ENCODE measurements at regions not wholly inside any gene's neighbourhood (a gene's known extent, or its start where the extent isn't known, plus 50 kb on each side); places are given as distances from the start of the nearest gene placed in this dataset.

DNA sequence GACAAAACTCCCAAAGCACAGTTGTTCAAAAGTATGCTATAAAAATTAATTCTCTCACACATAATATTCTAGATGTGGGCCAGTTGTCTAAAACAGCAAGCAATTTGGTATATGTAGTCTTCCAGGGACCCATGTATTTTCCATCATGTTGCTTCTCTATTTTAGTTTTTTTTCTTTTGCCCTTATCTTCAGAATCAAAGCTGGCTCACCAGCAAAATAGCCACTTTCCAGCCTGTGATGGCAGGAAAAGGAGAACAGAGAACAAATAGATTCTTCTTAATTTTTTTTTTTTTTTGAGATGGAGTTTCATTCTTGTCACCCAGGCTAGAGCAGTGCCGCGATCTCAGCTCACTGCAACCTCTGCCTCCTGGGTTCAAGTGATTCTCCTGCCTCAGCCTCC, 680.8 kb upstream of the TENM3 start:
- ChIA-PET RAD21 (ENCODE audit: unreplicated experiment) (no interaction called here), SMC1A (ENCODE audit: uncharacterized antibody, unreplicated experiment) (no interaction called here), POLR2A (no interaction called here), CTCF (no interaction called here)
- no peak for DNase-seq (ENCODE audit: low read depth, low spot score)
- Histone ChIP-seq H3K4me3 (no peak overlapping the region), H3K9ac (ENCODE audit: control insufficient read depth, insufficient read depth, low read length) (no peak overlapping the region), H3K27me3 (replicated peaks in 1 of 2; ENCODE audit: control insufficient read depth in 2 of 2, insufficient read depth in 2 of 2, low read length in 1 of 2) (no peaks in the 10 kb centered on the region), H3K4me2 (ENCODE audit: control insufficient read depth, insufficient read depth) (no peak overlapping the region), H3K36me3 (ENCODE audit: control insufficient read depth in 2 of 2, insufficient read depth in 2 of 2, low read length in 1 of 2) (no peaks in the 10 kb centered on the region), H3K9me3 (replicated peaks; ENCODE audit: control insufficient read depth, insufficient read depth, low read length) (no peaks in the 10 kb centered on the region), H4K20me1 (ENCODE audit: control insufficient read depth, insufficient read depth) (no peaks in the 10 kb centered on the region), H2AFZ (ENCODE audit: control insufficient read depth, low read depth, low read length) (no peak overlapping the region), H3K79me2 (ENCODE audit: control insufficient read depth, insufficient read depth, low read length) (no peaks in the 10 kb centered on the region), H3K4me1 (ENCODE audit: control insufficient read depth, insufficient read depth, low read length) (no peaks in the 10 kb centered on the region), H3K27ac (ENCODE audit: control insufficient read depth, insufficient read depth) (no peak overlapping the region)
- no peak for FAIRE-seq
- in situ Hi-C loops (cut with MboI) (no loop called here), intact Hi-C loops (cut with micrococcal nuclease; ENCODE audit: unreplicated experiment) (no loop called here)
- TF ChIP-seq, protein P1, sequence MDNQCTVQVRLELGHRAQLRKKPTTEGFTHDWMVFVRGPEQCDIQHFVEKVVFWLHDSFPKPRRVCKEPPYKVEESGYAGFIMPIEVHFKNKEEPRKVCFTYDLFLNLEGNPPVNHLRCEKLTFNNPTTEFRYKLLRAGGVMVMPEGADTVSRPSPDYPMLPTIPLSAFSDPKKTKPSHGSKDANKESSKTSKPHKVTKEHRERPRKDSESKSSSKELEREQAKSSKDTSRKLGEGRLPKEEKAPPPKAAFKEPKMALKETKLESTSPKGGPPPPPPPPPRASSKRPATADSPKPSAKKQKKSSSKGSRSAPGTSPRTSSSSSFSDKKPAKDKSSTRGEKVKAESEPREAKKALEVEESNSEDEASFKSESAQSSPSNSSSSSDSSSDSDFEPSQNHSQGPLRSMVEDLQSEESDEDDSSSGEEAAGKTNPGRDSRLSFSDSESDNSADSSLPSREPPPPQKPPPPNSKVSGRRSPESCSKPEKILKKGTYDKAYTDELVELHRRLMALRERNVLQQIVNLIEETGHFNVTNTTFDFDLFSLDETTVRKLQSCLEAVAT (IDR thresholded peaks at IDR 0.05) = no peak
- no peak for TF ChIP-seq NR2F1 (conservative IDR thresholded peaks at IDR 0.05)
- TF ChIP-seq, protein P2, sequence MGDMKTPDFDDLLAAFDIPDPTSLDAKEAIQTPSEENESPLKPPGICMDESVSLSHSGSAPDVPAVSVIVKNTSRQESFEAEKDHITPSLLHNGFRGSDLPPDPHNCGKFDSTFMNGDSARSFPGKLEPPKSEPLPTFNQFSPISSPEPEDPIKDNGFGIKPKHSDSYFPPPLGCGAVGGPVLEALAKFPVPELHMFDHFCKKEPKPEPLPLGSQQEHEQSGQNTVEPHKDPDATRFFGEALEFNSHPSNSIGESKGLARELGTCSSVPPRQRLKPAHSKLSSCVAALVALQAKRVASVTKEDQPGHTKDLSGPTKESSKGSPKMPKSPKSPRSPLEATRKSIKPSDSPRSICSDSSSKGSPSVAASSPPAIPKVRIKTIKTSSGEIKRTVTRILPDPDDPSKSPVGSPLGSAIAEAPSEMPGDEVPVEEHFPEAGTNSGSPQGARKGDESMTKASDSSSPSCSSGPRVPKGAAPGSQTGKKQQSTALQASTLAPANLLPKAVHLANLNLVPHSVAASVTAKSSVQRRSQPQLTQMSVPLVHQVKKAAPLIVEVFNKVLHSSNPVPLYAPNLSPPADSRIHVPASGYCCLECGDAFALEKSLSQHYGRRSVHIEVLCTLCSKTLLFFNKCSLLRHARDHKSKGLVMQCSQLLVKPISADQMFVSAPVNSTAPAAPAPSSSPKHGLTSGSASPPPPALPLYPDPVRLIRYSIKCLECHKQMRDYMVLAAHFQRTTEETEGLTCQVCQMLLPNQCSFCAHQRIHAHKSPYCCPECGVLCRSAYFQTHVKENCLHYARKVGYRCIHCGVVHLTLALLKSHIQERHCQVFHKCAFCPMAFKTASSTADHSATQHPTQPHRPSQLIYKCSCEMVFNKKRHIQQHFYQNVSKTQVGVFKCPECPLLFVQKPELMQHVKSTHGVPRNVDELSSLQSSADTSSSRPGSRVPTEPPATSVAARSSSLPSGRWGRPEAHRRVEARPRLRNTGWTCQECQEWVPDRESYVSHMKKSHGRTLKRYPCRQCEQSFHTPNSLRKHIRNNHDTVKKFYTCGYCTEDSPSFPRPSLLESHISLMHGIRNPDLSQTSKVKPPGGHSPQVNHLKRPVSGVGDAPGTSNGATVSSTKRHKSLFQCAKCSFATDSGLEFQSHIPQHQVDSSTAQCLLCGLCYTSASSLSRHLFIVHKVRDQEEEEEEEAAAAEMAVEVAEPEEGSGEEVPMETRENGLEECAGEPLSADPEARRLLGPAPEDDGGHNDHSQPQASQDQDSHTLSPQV (IDR thresholded peaks at IDR 0.05) = no peak
- no peak for TF ChIP-seq SP1 (IDR thresholded peaks at IDR 0.05; ENCODE audit: low read depth, low read length)
- TF ChIP-seq SMARCA5 (IDR thresholded peaks at IDR 0.05) = no peak
- no peak for TF ChIP-seq CHD4 (IDR thresholded peaks at IDR 0.05)
- TF ChIP-seq, protein P3, sequence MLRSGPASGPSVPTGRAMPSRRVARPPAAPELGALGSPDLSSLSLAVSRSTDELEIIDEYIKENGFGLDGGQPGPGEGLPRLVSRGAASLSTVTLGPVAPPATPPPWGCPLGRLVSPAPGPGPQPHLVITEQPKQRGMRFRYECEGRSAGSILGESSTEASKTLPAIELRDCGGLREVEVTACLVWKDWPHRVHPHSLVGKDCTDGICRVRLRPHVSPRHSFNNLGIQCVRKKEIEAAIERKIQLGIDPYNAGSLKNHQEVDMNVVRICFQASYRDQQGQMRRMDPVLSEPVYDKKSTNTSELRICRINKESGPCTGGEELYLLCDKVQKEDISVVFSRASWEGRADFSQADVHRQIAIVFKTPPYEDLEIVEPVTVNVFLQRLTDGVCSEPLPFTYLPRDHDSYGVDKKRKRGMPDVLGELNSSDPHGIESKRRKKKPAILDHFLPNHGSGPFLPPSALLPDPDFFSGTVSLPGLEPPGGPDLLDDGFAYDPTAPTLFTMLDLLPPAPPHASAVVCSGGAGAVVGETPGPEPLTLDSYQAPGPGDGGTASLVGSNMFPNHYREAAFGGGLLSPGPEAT (IDR thresholded peaks at IDR 0.05; ENCODE audit: low read depth) = no peak
- no peak for ATAC-seq
- WGBS (ENCODE audit: insufficient coverage, insufficient replicate concordance, low lambda C conversion rate, missing lambda C conversion rate) = 100% methylated on average over 2 of the region's 2 CpGs
- no TSS peak for BruUV-seq (replicated peaks)

All from GM12878 (cell line).